ENCODE measurements at regions not wholly inside any gene's neighbourhood (a gene's known extent, or its start where the extent isn't known, plus 50 kb on each side); places are given as distances from the start of the nearest gene placed in this dataset.

- Histone ChIP-seq H3K79me2 (ENCODE audit: insufficient read depth, low read length) (no peaks in the 10 kb centered on the region), H3K4me3 (replicated peaks in 1 of 3; ENCODE audit: low read depth in 2 of 3, low read length in 3 of 3) (no peak overlapping the region), H3K4me2 (replicated peaks; ENCODE audit: extremely low read depth, low read length, poor library complexity, severe bottlenecking) (no peak overlapping the region), H4K20me1 (ENCODE audit: insufficient read depth, low read length) (no peaks in the 10 kb centered on the region), H3K4me1 (ENCODE audit: control insufficient read depth in 1 of 2, insufficient read depth in 2 of 2, low read length in 2 of 2) (peaks cover 12 to 15% of the 10 kb centered on the region in 2 donors), H3K9me3 (replicated peaks in 1 of 2; ENCODE audit: control insufficient read depth in 1 of 2, insufficient read depth in 1 of 2, low read length in 2 of 2) (no peaks in the 10 kb centered on the region), H3K9ac (ENCODE audit: insufficient read depth, low read length, poor library complexity, severe bottlenecking) (no peak overlapping the region), H2AFZ (ENCODE audit: insufficient read depth, low read depth, low read length, poor library complexity, severe bottlenecking) (no peak overlapping the region), H3K27me3 (ENCODE audit: control insufficient read depth in 2 of 2, insufficient read depth in 2 of 2, low read length in 2 of 2) (no peaks in the 10 kb centered on the region), H3K27ac (ENCODE audit: low read depth in 1 of 2, low read length in 2 of 2) (no peak overlapping the region), H3K36me3 (replicated peaks in 1 of 2; ENCODE audit: control insufficient read depth in 1 of 2, insufficient read depth in 2 of 2, low read length in 2 of 2) (no peaks in the 10 kb centered on the region)
- peaks cover 17% of the 10 kb centered on the region for H3K4me1 Mint-ChIP-seq
- H3K9me3 Mint-ChIP-seq = peaks cover 0 to 1% (median 0%) of the 10 kb centered on the region in 7 donors
- TF ChIP-seq CTCF (IDR thresholded peaks at IDR 0.05) = no peak
- intact Hi-C loops (cut with micrococcal nuclease) = no loop called here
- no peak for DNase-seq
- H3K27ac Mint-ChIP-seq = no peak overlapping the region
- no peaks in the 10 kb centered on the region for H3K36me3 Mint-ChIP-seq
- no peak overlapping the region for H3K4me3 Mint-ChIP-seq
- peaks cover under 1 to 12% (median 3%) of the 10 kb centered on the region in 3 donors for H3K27me3 Mint-ChIP-seq (ENCODE audit: low read depth in 3 of 3)
- WGBS (ENCODE audit: insufficient coverage) = no CpG with 5 or more reads among the region's 10 CpGs
Measured at GRCh38 chr2:8121022-8121825, 560.6 kb upstream of the ID2 start.

- no peaks in the 10 kb centered on the region for H4K20me1 ChIP-seq (ENCODE audit: insufficient read depth, low read length)
- no peaks in the 10 kb centered on the region for H3K79me2 ChIP-seq (ENCODE audit: insufficient read depth, low read length)
- H3K27ac Mint-ChIP-seq = no peak overlapping the region
- peaks cover 0 to 1% (median 0%) of the 10 kb centered on the region in 7 donors for H3K9me3 Mint-ChIP-seq
- no peak for TF ChIP-seq CTCF (IDR thresholded peaks at IDR 0.05)
- no peak overlapping the region for H3K4me3 Mint-ChIP-seq
- no peaks in the 10 kb centered on the region for H3K27me3 ChIP-seq (ENCODE audit: control insufficient read depth in 2 of 2, insufficient read depth in 2 of 2, low read length in 2 of 2)
- H3K9ac ChIP-seq (ENCODE audit: insufficient read depth, low read length, poor library complexity, severe bottlenecking) = no peak overlapping the region
- intact Hi-C loops (cut with micrococcal nuclease) = no loop called here
- no peaks in the 10 kb centered on the region for H3K36me3 Mint-ChIP-seq
- no peak overlapping the region for H3K4me3 ChIP-seq (replicated peaks in 1 of 3; ENCODE audit: low read depth in 2 of 3, low read length in 3 of 3)
- no peaks in the 10 kb centered on the region for H3K36me3 ChIP-seq (replicated peaks in 1 of 2; ENCODE audit: control insufficient read depth in 1 of 2, insufficient read depth in 2 of 2, low read length in 2 of 2)
- no peak for DNase-seq
- no peaks in the 10 kb centered on the region for H3K9me3 ChIP-seq (replicated peaks in 1 of 2; ENCODE audit: control insufficient read depth in 1 of 2, insufficient read depth in 1 of 2, low read length in 2 of 2)
- H3K4me2 ChIP-seq (replicated peaks; ENCODE audit: extremely low read depth, low read length, poor library complexity, severe bottlenecking) = no peak overlapping the region
- H2AFZ ChIP-seq (ENCODE audit: insufficient read depth, low read depth, low read length, poor library complexity, severe bottlenecking) = no peak overlapping the region
- H3K4me1 Mint-ChIP-seq = peaks cover 11% of the 10 kb centered on the region
- H3K27ac ChIP-seq (ENCODE audit: low read depth in 1 of 2, low read length in 2 of 2) = no peak overlapping the region
- peaks cover 0 to 12% (median 3%) of the 10 kb centered on the region in 3 donors for H3K27me3 Mint-ChIP-seq (ENCODE audit: low read depth in 3 of 3)
- H3K4me1 ChIP-seq (ENCODE audit: control insufficient read depth in 1 of 2, insufficient read depth in 2 of 2, low read length in 2 of 2) = peaks cover 4 to 8% of the 10 kb centered on the region in 2 donors
- 100% methylated on average over 3 of the region's 5 CpGs for WGBS (ENCODE audit: insufficient coverage)
Measured at GRCh38 chr2:8121826-8122513, 559.9 kb upstream of the ID2 start.

Measured in CD14-positive monocyte (primary cell).